Kidney (tissue), 13 donors: ENCODE measurements at regions not wholly inside any gene's neighbourhood (a gene's known extent, or its start where the extent isn't known, plus 50 kb on each side); places are given as distances from the start of the nearest gene placed in this dataset.
A peak's percentile ranks its signal among the peaks of the same experiment; 100 is the strongest.

ENCODE experiments used
- DNase-seq, 5 donors: peaks; one replicate each; pipeline ENCODE4 v3.0.0-alpha.2; 2013 to 2020
- FAIRE-seq: peaks from 2 replicates; lab custom pipeline; 2012; peaks lifted over from hg19 to GRCh38; lab: Jason Lieb, UNC
- H3K27ac ChIP-seq, 2 donors: one replicate each; pipeline ENCODE4 v1.7.0; 2013; ENCODE audit warnings: low read depth in 2 of 2, low read length in 2 of 2, inconsistent platforms in 1 of 2
- H3K27me3 ChIP-seq: one replicate; pipeline ENCODE4 v1.7.1; 2013; ENCODE audit warnings: low read length, inconsistent platforms; ENCODE audit not compliant: control insufficient read depth, insufficient read depth
- H3K36me3 ChIP-seq, 3 donors: one replicate each; pipeline versions ENCODE4 v1.7.0 to v1.7.1; 2013; ENCODE audit warnings: low read length in 3 of 3, control low read depth in 1 of 3, inconsistent platforms in 1 of 3; ENCODE audit not compliant: insufficient read depth in 3 of 3, control insufficient read depth in 2 of 3
- H3K4me1 ChIP-seq, 3 donors: one replicate each; pipeline versions ENCODE4 v1.7.0 to v1.7.1; 2013; ENCODE audit warnings: low read length in 3 of 3, inconsistent platforms in 1 of 3, low read depth in 1 of 3; ENCODE audit not compliant: control insufficient read depth in 2 of 3, insufficient read depth in 2 of 3
- H3K4me3 ChIP-seq, 3 donors: one replicate each; pipeline versions ENCODE4 v1.7.0 to v1.8.1; 2013; ENCODE audit warnings: low read length in 3 of 3, control low read depth in 1 of 3, inconsistent platforms in 1 of 3
- H3K9ac ChIP-seq, 3 donors: one replicate each; pipeline versions ENCODE4 v1.7.0 to v1.7.1; 2013; ENCODE audit warnings: low read length in 3 of 3, control low read depth in 1 of 3, inconsistent platforms in 1 of 3
- H3K9me3 ChIP-seq, 3 donors: one replicate each; pipeline versions ENCODE4 v1.7.0 to v1.7.1; 2013; ENCODE audit warnings: low read length in 3 of 3, control low read depth in 1 of 3, inconsistent platforms in 1 of 3; ENCODE audit not compliant: control insufficient read depth in 2 of 3, insufficient read depth in 1 of 3
- CTCF ChIP-seq: IDR thresholded peaks from 3 replicates; pipeline ENCODE4 v1.5.1; 2012; ENCODE audit warnings: mild to moderate bottlenecking, moderate library complexity, borderline replicate concordance; ENCODE audit not compliant: insufficient read depth; ENCODE audit errors: extremely low read depth
- intact Hi-C: fragments of 100-400 bp; cut with DNase I; formaldehyde crosslinking; loops from one replicate; pipeline ENCODE4 v1.11.1; 2022
- donor health status: control.
- donor health status: control.
- donor health status: control.
- donor health status: control.
- donor health status: control.
- donor health status: DM: yes; HTN: yes; CAD: no.
- donor health status: Normal renal cell carcinoma (clear cell type).

DNA sequence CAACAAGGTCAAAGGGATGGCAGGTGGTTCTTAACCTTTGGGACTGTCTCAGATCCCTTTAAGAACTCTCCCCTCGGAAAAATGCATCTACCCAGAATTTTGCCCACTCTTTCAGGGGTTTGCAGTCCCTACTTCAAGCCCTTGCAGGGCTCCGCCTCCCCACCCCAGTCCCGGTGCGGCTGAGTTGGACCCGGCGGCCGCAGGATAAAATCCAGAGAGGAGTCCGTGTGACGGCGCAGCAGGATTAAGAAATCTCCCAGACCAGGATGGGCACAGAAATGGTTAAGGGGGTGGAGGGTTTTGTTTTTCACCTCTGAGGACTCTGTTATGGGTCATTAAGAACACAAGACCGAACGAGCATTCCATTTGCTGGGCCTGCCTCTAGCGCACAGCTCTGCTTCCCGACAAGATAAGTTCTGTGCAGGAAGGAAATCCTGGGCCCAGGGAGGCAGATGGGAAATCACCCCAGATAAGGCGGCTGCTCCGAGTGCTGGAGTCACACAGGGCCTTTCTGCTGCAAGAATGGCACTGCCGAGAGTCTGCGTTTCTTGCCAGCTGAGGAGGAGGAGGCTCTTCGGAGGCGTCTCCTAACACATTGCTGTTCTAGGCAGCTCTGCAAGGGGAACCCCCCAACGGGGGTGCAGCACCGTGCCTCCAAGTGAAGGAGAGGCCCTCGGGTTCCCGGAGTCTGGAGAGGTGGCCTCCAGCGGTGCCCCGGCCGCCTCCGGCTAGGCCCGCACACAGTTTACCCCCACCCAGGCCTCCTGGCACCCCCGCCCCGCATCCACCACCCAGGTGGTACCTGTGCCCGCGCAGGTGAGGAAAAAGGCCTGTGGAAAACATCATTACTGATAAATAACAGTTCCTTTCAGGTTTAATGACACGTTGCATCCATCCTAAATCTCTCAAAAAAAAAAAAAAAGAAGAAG, 277.6 kb downstream of the BCOR start:
- FAIRE-seq (no peak), DNase-seq (peak in 4 of 5 donors; percentile 65 to 74 (median 70))
- intact Hi-C loops, result no loop called here
- TF ChIP-seq CTCF, result no peak
- Histone ChIP-seq H3K9ac (no peak overlapping the region), H3K36me3 (no peaks in the 10 kb centered on the region), H3K27ac (no peak overlapping the region), H3K4me1 (peaks cover 0 to 8% (median 4%) of the 10 kb centered on the region in 3 donors), H3K9me3 (no peaks in the 10 kb centered on the region), H3K27me3 (peaks cover 3% of the 10 kb centered on the region), H3K4me3 (peak overlapping the region in 1 of 3 donors; percentile 29)

DNA sequence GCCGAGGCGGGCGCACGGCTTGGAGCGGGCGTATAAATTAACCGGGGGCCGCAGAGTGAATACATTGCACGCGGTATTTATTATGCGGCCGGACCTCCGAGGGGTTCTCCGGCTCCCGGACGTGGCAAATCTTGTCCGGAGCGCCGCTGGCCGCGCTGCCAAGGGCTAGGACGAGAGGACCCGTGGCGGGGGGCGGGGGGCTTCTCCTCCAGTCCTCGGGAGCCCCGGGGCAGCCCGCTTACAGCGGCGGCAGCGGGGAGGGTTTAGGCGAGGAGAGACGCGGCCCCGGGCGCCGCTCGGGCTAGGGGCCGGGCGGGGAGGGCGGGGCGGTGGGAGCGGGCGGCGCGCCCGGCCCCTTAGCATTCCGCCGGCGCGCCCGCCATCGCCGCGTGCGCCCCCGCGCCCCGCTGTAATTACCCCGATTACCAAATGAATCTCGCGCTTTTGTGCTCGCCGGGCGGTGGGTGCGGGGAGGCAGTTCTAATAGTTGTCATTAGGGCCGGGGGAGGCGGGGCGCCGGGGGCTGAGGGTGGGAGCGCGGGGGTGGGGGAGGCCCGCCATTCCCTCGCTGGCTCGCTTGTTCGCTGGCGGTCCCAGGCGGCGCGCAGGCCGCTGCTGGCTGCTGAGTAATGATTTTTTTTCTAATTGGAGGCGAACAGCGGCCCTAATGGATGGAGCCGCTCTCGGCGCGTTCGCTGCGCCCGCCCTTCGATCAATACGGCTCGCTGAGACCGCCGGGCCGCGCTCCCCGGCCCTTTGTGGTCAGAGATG, 276.6 kb downstream of the BCOR start:
- Histone ChIP-seq H3K36me3 (no peaks in the 10 kb centered on the region), H3K4me3 (no peak overlapping the region), H3K27me3 (peaks cover 3% of the 10 kb centered on the region), H3K27ac (no peak overlapping the region), H3K9me3 (no peaks in the 10 kb centered on the region), H3K9ac (no peak overlapping the region), H3K4me1 (peaks cover 0 to 5% (median 4%) of the 10 kb centered on the region in 3 donors)
- DNase-seq, result peak; percentile 43 to 82 (median 77)
- intact Hi-C loops, result no loop called here
- TF ChIP-seq CTCF, result no peak
- no peak for FAIRE-seq

GRCh38 chrX:39821709-39822095, 276.1 kb downstream of the BCOR start:
- H3K9ac ChIP-seq, result no peak overlapping the region
- intact Hi-C loops, result no loop called here
- no peak for TF ChIP-seq CTCF
- H3K4me3 ChIP-seq, result no peak overlapping the region
- FAIRE-seq, result no peak
- DNase-seq, result peak in 2 of 5 donors; percentile 56 to 73
- no peak overlapping the region for H3K27ac ChIP-seq
- H3K9me3 ChIP-seq, result no peaks in the 10 kb centered on the region
- H3K36me3 ChIP-seq, result no peaks in the 10 kb centered on the region
- H3K4me1 ChIP-seq, result peaks cover 0 to 5% (median 4%) of the 10 kb centered on the region in 3 donors
- peaks cover 3% of the 10 kb centered on the region for H3K27me3 ChIP-seq
